Stimulated activated CD4-positive, alpha-beta T cell treated with anti-CD3 and anti-CD28 coated beads, Interleukin-15, amount 100 ng/mL, for 24 hours (primary cell): ENCODE measurements at regions not wholly inside any gene's neighbourhood (a gene's known extent, or its start where the extent isn't known, plus 50 kb on each side); places are given as distances from the start of the nearest gene placed in this dataset.
"Not testable (repeated sequence)": the region's sequence is repeated elsewhere in the genome, so short reads cannot be mapped to it uniquely, and the experiment has no call there.

Source experiments
- DNase-seq: peaks from one replicate; pipeline ENCODE4 v3.0.0-alpha.2; 2020

DNA sequence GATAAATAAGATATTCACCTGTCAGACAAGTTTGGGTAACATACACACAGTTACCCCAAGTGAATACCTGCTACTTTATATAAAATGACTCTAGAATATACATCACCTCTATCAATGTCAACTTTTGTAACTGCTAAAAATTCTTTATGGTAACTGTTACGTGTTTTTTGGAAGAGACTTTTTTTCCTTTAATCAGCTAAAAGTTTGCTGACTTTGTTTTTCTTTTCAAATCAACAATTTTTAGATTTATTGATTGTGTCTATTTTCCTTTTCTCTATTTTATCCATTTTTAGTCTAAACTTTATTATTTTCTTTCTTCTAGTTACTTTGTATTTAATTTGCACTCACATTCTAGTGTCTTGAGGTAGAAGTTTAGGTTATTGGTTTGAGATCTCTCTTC is 1106.6 kb upstream of the LCORL start:
- DNase-seq, result no peak

DNA sequence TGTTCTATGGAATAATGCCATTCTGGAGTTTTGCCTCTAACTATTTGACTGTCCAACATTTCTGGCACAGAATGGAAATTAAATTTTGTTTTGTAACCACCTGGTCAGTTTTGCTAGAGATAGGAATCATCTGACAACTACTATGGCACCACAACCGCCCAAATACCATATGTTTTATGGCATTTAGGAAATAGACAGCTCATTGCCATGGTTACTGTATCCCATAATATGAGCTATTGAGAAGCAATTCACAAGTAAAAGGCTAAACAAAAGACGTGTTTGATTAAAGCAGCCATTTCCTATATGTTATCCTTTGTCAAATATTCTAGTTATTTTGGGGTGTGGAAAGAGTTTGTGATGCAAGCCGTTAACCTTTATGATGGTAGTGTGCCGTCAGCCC is 1105.3 kb upstream of the LCORL start:
- no peak for DNase-seq

DNA sequence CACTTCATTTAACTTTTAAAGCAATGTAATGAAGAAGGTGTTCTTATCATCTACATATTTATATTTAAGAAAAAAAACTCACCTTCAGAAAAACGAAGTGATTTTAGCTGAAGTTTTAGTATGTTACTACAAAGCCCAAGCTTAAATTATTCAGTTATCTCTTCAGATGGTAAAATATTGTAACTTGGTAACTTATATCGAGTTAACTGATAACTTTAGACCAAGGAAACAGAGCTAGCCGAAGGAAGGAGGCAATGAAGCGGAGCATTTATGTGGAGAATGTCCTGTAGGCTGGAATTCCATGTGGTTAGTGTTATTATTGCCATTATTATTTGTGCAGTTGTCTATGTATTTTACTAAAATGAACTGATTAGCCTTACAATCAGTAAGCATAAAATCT is 1102.1 kb upstream of the LCORL start:
- DNase-seq, result no peak

GRCh38 chr4:19119904-19120560 is 1098.5 kb upstream of the LCORL start:
- no peak for DNase-seq

DNA sequence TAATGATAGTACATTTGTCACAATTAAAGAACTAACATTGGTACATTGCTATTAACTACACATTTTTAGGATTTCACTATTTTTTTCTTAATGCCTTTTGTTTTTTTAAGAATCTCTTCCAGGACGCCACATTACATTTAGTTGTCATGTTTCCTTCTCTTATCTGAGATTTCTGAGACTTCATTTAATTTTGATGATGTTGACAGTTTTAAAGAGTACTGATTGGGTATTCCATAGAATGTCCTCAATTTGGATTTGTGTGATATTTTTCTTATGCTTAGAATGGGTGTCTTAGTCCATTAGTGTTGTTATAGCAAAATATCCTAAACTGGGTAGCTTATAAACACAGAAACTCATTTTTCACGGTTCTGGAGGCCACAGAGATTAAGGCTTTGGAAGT is 1095.5 kb upstream of the LCORL start:
- DNase-seq, result no peak

GRCh38 chr4:19104176-19104575 is 1082.6 kb upstream of the LCORL start:
- DNase-seq, result no peak

DNA sequence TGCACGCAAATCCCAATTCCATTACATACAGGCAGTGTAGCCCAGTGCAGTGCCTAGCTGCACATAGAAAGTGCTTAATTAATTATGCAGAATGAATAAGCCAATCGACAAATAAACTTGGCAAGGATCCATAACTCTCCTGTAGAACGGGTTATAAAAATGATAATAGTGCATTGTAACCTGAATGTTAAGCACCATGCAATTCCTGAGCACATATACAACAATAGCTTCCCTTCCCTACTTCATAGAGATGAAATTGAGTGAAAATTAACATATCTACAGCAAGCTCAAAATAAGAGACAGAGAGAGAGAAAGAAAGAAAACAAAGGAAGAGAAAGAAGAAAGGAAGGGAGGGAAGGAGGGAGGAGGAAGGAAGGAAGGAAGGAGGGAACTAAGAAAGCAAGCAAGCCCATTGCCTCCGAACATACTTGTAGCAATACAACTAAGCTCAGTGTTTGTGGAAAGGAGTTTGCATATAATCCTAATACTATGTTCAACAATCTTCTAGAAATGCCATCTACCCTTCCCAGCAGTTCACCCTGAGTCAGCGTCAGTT is 1074.0 kb upstream of the LCORL start:
- DNase-seq, result no peak

DNA sequence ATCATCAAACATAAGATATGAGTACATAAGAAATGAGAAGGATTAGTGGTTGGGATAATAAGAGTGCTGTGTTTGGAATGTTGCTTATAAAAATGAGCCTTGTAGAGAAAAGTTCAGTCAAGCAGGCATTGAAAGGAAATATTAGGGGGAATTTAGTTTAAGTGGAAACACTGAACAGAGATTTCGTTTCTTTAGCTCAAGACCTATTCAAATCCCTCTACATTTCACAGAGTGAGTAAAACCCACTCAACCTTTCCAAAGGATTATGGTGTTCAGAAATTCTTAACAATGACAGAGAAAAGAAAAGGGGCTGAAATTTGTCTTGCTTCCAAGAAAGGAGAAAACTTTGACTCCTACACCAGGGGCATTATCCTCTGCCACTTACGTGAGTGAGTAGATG is 1072.4 kb upstream of the LCORL start:
- DNase-seq, result no peak

GRCh38 chr4:19092797-19093196 is 1071.2 kb upstream of the LCORL start:
- DNase-seq, result no peak

DNA sequence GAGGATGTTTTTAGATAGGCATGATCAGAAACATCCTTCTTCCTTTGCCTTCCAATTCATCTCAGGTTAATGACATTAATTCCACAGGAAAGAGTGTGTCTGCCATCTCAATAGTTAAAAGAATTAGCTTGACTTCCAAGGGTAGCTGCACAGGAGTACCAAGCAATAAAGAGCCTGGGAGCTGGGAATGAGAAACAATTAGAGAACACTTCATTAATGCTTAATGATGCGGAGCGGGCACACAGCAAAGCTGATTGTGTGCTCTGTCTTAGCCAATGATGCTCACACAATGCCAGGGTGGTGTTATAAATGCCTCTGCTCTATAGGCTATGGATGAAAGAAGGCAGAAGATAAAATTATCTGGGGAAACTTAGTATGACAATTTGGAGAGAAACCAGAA is 1052.5 kb upstream of the LCORL start:
- DNase-seq, result no peak

GRCh38 chr4:19063662-19064061 is 1042.1 kb upstream of the LCORL start:
- DNase-seq, result no peak

DNA sequence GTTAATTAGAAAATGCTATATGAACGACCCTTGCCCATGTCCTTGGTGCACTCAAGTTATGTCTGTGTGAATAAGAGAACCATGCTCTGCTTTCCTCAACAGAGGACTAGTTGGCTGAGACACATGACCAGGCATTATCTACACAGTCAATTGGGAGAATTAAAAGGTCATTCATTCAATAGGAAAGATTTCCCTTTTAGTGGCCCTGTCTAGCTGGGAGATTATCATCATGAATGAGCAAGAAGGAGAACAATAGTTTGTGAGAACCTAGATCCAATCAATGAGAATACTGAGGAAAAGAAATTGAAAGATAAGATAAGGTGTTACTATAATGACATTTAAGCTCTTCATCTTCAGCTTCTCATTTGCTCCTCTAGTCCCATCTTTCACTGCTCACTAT is 1033.4 kb upstream of the LCORL start:
- DNase-seq, result no peak

DNA sequence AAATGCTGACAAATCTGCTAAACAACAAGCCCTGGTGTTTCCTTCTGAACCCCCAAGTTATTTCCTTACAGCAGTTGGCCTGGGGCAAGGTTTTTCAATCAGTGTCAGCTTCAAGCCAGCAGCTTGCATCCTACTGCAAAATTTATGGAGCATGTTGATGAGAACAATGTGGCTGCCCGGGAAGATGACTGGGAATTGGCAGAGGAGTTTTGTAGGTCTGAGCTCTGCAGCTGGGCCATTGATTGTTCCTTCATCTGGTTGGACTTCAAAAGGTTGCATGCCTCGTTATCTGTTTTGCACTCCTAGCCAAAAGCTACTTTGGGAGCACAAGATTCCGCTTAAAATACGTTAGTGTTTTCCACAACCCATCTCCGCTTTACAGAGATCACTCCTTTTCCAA is 1030.3 kb upstream of the LCORL start:
- no peak for DNase-seq

DNA sequence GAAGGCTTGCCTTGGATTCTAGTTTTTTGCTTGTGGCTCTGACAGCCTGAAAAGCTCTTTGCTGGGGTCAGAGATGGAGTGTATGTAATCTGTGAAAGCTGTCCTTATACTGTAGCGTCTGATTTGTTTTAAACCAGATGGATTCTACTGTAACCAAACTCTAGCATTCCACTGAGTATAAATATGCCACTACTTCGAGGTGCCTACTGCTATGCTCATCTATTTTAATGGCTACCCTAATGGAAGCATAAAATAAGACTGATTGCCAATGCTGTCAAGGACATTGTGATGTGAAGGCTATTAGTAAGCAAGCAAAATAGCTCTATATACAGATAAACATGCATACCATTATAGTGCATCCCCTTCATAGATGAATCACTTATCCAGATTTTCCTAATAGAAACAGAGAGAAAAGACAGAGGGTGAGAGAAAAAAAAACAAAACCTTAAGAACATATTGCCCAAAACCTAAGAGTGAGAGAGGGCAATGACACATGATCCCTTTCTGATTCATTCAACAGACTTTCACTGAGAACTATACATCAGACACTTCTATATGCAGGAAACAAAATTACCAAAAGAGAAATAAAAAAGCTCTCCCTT is 1025.8 kb upstream of the LCORL start:
- DNase-seq, result no peak

- DNase-seq, result no peak
These were observed 1018.3 kb upstream of the LCORL start for GRCh38 chr4:19039816-19040215.

DNA sequence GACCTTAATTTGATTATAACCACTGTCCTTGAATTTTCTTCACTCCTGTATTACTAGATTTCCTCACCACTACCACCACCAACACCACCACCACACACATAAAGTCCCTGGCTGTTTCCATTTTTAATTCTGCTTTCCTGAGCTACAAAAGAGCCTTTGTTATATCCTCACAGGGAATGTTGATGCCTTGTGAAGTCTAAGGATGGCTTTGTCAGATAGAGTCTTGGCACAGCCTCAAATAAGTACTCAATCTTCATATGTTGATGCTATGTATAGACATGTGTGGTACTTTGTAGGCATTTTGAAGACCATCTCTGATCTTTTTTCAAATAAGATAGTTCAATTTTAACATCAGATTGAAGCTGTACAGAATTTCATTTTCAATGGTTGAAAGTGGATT is 1016.7 kb upstream of the LCORL start:
- DNase-seq, result no peak

GRCh38 chr4:19033816-19034733 is 1012.5 kb upstream of the LCORL start:
- no peak for DNase-seq

GRCh38 chr4:19030536-19030935 is 1009.0 kb upstream of the LCORL start:
- no peak for DNase-seq

GRCh38 chr4:19030048-19030447 is 1008.5 kb upstream of the LCORL start:
- DNase-seq, result no peak

DNA sequence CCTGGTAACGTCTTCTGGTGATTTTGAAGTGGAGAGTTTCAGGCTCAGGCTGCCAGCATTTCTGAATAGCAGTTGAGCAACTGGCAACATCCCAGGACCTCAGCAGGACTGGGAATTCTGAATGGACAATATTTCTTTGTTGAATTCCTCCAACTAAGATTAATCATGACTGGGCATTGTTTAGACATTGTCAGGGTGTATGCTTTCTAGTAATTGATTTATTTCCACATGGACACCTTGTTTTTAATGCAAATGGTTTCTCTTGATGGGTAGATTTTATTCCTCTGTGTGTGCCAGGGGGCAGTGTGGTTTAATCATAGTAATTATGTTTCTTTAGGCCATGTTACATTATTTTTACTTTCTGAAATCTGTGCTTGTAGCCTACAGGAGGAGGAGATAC is 1004.7 kb upstream of the LCORL start:
- no peak for DNase-seq

GRCh38 chr4:19025031-19025430 is 1003.5 kb upstream of the LCORL start:
- DNase-seq, result no peak

DNA sequence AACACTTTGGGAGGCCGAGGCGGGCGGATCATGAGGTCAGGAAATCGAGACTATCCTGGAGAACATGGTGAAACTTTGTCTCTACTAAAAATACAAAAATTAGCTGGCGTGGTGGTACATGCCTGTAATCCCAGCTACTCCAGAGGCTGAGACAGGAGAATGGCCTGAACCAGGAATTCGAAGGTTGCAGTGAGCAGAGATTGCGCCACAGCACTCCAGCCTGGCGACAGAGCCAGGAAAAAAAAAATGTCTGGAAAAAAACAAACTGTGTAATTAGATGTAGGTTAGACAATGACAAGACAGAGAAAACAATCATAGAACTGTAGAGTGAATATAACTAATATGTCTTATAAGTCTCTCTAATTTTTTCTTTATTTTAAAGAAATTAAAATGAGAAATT is 1002.5 kb upstream of the LCORL start:
- no peak for DNase-seq

DNA sequence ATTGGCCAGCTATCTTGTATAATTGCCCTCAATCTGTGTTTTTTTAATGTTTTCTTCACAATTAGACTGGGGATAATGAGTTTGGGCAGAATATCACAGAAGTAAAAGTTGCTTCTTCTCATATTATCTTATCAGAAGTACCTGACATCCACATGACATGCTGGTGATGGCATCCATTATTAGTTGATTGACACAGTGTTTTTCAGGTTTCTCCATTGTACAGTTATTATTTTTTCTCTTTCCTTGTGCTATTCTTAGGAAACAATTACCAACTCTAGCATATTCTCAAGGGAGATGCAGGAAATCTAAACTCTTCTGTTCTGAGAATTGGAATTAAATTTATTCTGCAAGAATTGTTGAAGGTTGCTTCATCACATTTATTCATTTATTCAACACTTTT is 1000.1 kb upstream of the LCORL start:
- no peak for DNase-seq

DNA sequence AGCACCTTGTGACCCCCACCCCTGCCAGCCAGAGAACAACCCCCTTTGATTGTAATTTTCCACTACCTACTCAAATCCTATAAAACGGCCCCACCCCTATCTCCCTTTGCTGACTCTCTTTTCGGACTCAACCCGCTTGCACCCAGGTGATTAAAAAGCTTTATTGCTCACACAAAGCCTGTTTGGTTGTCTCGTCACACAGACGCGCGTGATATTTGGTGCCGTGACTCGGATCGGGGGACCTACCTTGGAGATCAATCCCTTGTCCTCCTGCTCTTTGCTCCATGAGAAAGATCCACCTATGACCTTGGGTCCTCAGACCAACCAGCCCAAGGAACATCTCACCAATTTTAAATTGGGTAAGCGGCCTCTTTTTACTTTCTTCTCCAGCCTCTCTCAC is 995.0 kb upstream of the LCORL start:
- not testable (repeated sequence) for DNase-seq
